ENCODE measurements at regions not wholly inside any gene's neighbourhood (a gene's known extent, or its start where the extent isn't known, plus 50 kb on each side); places are given as distances from the start of the nearest gene placed in this dataset.

GRCh38 chr3:13167829-13168228 lies 94.6 kb upstream of the IQSEC1 start:
- DNase-seq, result no peak

- no peak for DNase-seq
These were observed 94.0 kb upstream of the IQSEC1 start for GRCh38 chr3:13167064-13167743.

- DNase-seq, result no peak
These were observed 93.2 kb upstream of the IQSEC1 start for GRCh38 chr3:13166243-13167063.

- DNase-seq, result no peak
These were observed 92.3 kb upstream of the IQSEC1 start for GRCh38 chr3:13165576-13165975.

- no peak for DNase-seq
These were observed 91.8 kb upstream of the IQSEC1 start for GRCh38 chr3:13164893-13165492.

- peak; percentile 19 for DNase-seq
These were observed 90.7 kb upstream of the IQSEC1 start for GRCh38 chr3:13163848-13164382.

GRCh38 chr3:13162549-13163320 lies 89.5 kb upstream of the IQSEC1 start:
- peak; percentile 12 for DNase-seq

- DNase-seq, result no peak
These were observed 88.7 kb upstream of the IQSEC1 start for GRCh38 chr3:13161771-13162535.

- DNase-seq, result no peak
These were observed 88.0 kb upstream of the IQSEC1 start for GRCh38 chr3:13161021-13161759.

GRCh38 chr3:13160619-13161018 lies 87.4 kb upstream of the IQSEC1 start:
- DNase-seq, result no peak

GRCh38 chr3:13159890-13160289 lies 86.7 kb upstream of the IQSEC1 start:
- DNase-seq, result no peak

GRCh38 chr3:13158871-13159270 lies 85.6 kb upstream of the IQSEC1 start:
- DNase-seq, result no peak

GRCh38 chr3:13158408-13158807 lies 85.2 kb upstream of the IQSEC1 start:
- no peak for DNase-seq

GRCh38 chr3:13157986-13158385 lies 84.8 kb upstream of the IQSEC1 start:
- no peak for DNase-seq

- DNase-seq, result no peak
These were observed 79.8 kb upstream of the IQSEC1 start for GRCh38 chr3:13152826-13153710.

- DNase-seq, result no peak
These were observed 77.4 kb upstream of the IQSEC1 start for GRCh38 chr3:13150624-13151023.

GRCh38 chr3:13149330-13150108 lies 76.3 kb upstream of the IQSEC1 start:
- DNase-seq, result no peak

GRCh38 chr3:13148561-13149329 lies 75.5 kb upstream of the IQSEC1 start:
- DNase-seq, result no peak

GRCh38 chr3:13148126-13148525 lies 74.9 kb upstream of the IQSEC1 start:
- no peak for DNase-seq

Data from left hindlimb (tissue), 1 donor.